Endothelial cell of umbilical vein (primary cell): ENCODE measurements at regions not wholly inside any gene's neighbourhood (a gene's known extent, or its start where the extent isn't known, plus 50 kb on each side); places are given as distances from the start of the nearest gene placed in this dataset.
A peak's percentile ranks its signal among the peaks of the same experiment; 100 is the strongest.

Experiments
- BruUV-seq: library from RNA; stranded (reverse); fragments of 400-500 nt; replicated peaks from 2 replicates; lab custom pipeline; 2021; lab: Mats Ljungman, UMichigan
- CTCF ChIA-PET: fragments of 300-600, 350-600 bp; sonication (Branson Sonifier 250); formaldehyde crosslinking; loops from one replicate; lab custom pipeline; 2021; ENCODE audit warnings: antibody characterized with exemption, inconsistent platforms; lab: Charles Lee
- POLR2A ChIA-PET: fragments of 300-600, 350-600 bp; sonication (Branson Sonifier 250); formaldehyde crosslinking; loops from one replicate; lab custom pipeline; 2021; ENCODE audit warnings: antibody characterized with exemption, inconsistent platforms; lab: Charles Lee
- DNase-seq: peaks from one replicate; pipeline ENCODE4 v3.0.0-alpha.2; 2011; ENCODE audit warnings: low read depth, low spot score
- FAIRE-seq: peaks from 2 replicates; lab custom pipeline; 2011; peaks lifted over from hg19 to GRCh38; lab: Jason Lieb, UNC
- H2AFZ ChIP-seq: 2 replicates; pipeline ENCODE4 v1.6.0; 2012; ENCODE audit warnings: low read depth, low read length, control low read depth, inconsistent platforms
- H3K27ac ChIP-seq: 2 replicates; pipeline ENCODE4 v1.5.1; 2011; ENCODE audit warnings: low read depth, mild to moderate bottlenecking, control low read depth, low read length, moderate library complexity; ENCODE audit not compliant: insufficient read depth
- H3K27me3 ChIP-seq, 2 experiments: 2 replicates each; pipeline versions ENCODE4 v1.6.0 to v1.6.1; 2011; ENCODE audit warnings: low read length in 2 of 2, mixed read lengths in 1 of 2; ENCODE audit not compliant: control insufficient read depth in 2 of 2, insufficient read depth in 2 of 2
- H3K36me3 ChIP-seq, 2 experiments: 2 replicates in 1 of 2; 3 replicates in 1 of 2; pipeline ENCODE4 v1.5.1; 2011; ENCODE audit warnings: low read length in 2 of 2, mild to moderate bottlenecking in 1 of 2, moderate library complexity in 1 of 2; ENCODE audit not compliant: control insufficient read depth in 2 of 2, insufficient read depth in 2 of 2; ENCODE audit errors: extremely low read depth in 1 of 2
- H3K4me1 ChIP-seq: 3 replicates; pipeline ENCODE4 v1.5.1; 2011; ENCODE audit warnings: mild to moderate bottlenecking, low read length; ENCODE audit not compliant: control insufficient read depth, insufficient read depth; ENCODE audit errors: extremely low read depth
- H3K4me2 ChIP-seq: 2 replicates; pipeline ENCODE4 v1.6.1; 2011; ENCODE audit warnings: low read length, control low read depth, mixed read lengths; ENCODE audit not compliant: insufficient read depth
- H3K4me3 ChIP-seq, 3 experiments: fragments of 200-600 bp in 1 of 3; sonication (generic), shearing (Covaris generic) in 1 of 3; replicated peaks in 1 of 3; 2 replicates each; pipeline ENCODE4 v1.5.1; 2011 to 2016; ENCODE audit warnings: control low read depth in 3 of 3, low read length in 3 of 3, mild to moderate bottlenecking in 2 of 3, inconsistent platforms in 1 of 3, low read depth in 1 of 3, moderate library complexity in 1 of 3; ENCODE audit not compliant: insufficient read depth in 1 of 3
- H3K79me2 ChIP-seq: 2 replicates; pipeline ENCODE4 v1.6.0; 2012; ENCODE audit warnings: low read length, inconsistent platforms; ENCODE audit not compliant: control insufficient read depth, insufficient read depth
- H3K9ac ChIP-seq: replicated peaks from 2 replicates; pipeline ENCODE3; 2011; ENCODE audit warnings: low read length, control low read depth; ENCODE audit not compliant: insufficient read depth; ENCODE audit errors: extremely low read depth
- H3K9me1 ChIP-seq: replicated peaks from 3 replicates; pipeline ENCODE4 v1.6.0; 2011; ENCODE audit warnings: mild to moderate bottlenecking, low read length; ENCODE audit not compliant: control insufficient read depth, insufficient read depth; ENCODE audit errors: extremely low read depth
- H3K9me3 ChIP-seq: replicated peaks from 2 replicates; pipeline ENCODE4 v1.5.1; 2012; ENCODE audit warnings: low read length, inconsistent platforms; ENCODE audit not compliant: control insufficient read depth, insufficient read depth
- H4K20me1 ChIP-seq: replicated peaks from 2 replicates; pipeline ENCODE3; 2011; ENCODE audit warnings: mild to moderate bottlenecking, low read length; ENCODE audit not compliant: control insufficient read depth, insufficient read depth; ENCODE audit errors: extremely low read depth
- CTCF ChIP-seq, 2 donors: IDR thresholded peaks; 1 replicate in 1 of 2; 2 replicates in 1 of 2; pipeline ENCODE4 v1.5.1; 2011; ENCODE audit warnings: low read length in 2 of 2, mild to moderate bottlenecking in 2 of 2, moderate library complexity in 2 of 2, control low read depth in 1 of 2, inconsistent platforms in 1 of 2, low read depth in 1 of 2; ENCODE audit not compliant: insufficient read depth in 1 of 2; ENCODE audit errors: extremely low read depth in 1 of 2
- EZH2 ChIP-seq: IDR thresholded peaks from 2 replicates; pipeline ENCODE4 v1.6.1; 2012; ENCODE audit warnings: borderline replicate concordance, low read depth, mild to moderate bottlenecking, moderate library complexity, low read length, inconsistent platforms; ENCODE audit not compliant: severe bottlenecking
- FOS ChIP-seq: IDR thresholded peaks from 2 replicates; pipeline ENCODE4 v1.6.1; 2011; ENCODE audit warnings: mild to moderate bottlenecking, low read length, moderate library complexity, borderline replicate concordance; ENCODE audit not compliant: insufficient read depth
- GATA2 ChIP-seq: IDR thresholded peaks from 2 replicates; pipeline ENCODE4 v1.7.0; 2011; ENCODE audit warnings: low read depth, mild to moderate bottlenecking, moderate library complexity, mixed read lengths, low read length; ENCODE audit not compliant: insufficient read length, insufficient read depth
- JUN ChIP-seq: IDR thresholded peaks from 2 replicates; pipeline ENCODE4 v1.6.1; 2011; ENCODE audit warnings: borderline replicate concordance, low read depth; ENCODE audit not compliant: insufficient read length, insufficient read depth
- MAX ChIP-seq: IDR thresholded peaks from 2 replicates; pipeline ENCODE4 v1.6.1; 2011; ENCODE audit not compliant: insufficient read depth, insufficient read length
- MYC ChIP-seq: IDR thresholded peaks from one replicate; pipeline ENCODE4 v1.6.1; 2011; ENCODE audit warnings: mild to moderate bottlenecking, low read depth, low read length
- POLR2A ChIP-seq: IDR thresholded peaks from 2 replicates; pipeline ENCODE4 v1.6.1; 2012; ENCODE audit warnings: low read depth, mild to moderate bottlenecking, control low read depth, low read length
- POLR2AphosphoS5 ChIP-seq: IDR thresholded peaks from 2 replicates; pipeline ENCODE4 v1.6.1; 2012; ENCODE audit warnings: low read depth, mild to moderate bottlenecking, control low read depth, low read length, moderate library complexity; ENCODE audit not compliant: insufficient read depth
- dilution Hi-C: fragments of 300-500 bp; cut with MboI; formaldehyde crosslinking; loops from one replicate; pipeline ENCODE4 v1.15.0; 2019; ENCODE audit warnings: low sequenced_read_pairs; ENCODE audit not compliant: extremely low pct_ligation_motif_present
- intact Hi-C: fragments of 100-400 bp; cut with micrococcal nuclease; formaldehyde crosslinking; loops from one replicate; pipeline ENCODE4 v1.10.0; 2022

- Histone ChIP-seq H3K9me1 (no peaks in the 10 kb centered on the region), H3K36me3 (no peaks in the 10 kb centered on the region), H3K27me3 (no peaks in the 10 kb centered on the region), H3K4me2 (peak overlapping the region; percentile 94), H3K79me2 (peaks cover 8% of the 10 kb centered on the region), H3K9me3 (no peaks in the 10 kb centered on the region), H4K20me1 (no peaks in the 10 kb centered on the region), H3K4me1 (peaks cover 27% of the 10 kb centered on the region), H2AFZ (peak overlapping the region; percentile 100), H3K27ac (no peak overlapping the region), H3K9ac (no peak overlapping the region), H3K4me3 (peak overlapping the region in 2 of 3 experiments; percentile 55 to 97)
- CTCF ChIA-PET: interaction anchor here (0.8 to 1.3 kb wide), 2 partner anchors 14 to 280 kb away, joined by 3 to 4 read pairs; no protein-coding TSS in a partner anchor
- FAIRE-seq (no peak), DNase-seq (no peak)
- POLR2A ChIA-PET: no interaction called here
- no TSS peak for BruUV-seq
- intact Hi-C loops (loop anchor here (1.0 to 5.0 kb wide), 7 partner anchors 113 to 442 kb away; partner anchors contain the start of genes EFCAB11 and TDP1), dilution Hi-C loops (no loop called here)
- TF ChIP-seq CTCF (IDR thresholded peaks at IDR 0.05; ENCODE audit: extremely low read depth in 1 of 2, insufficient read depth in 1 of 2, low read depth in 1 of 2, low read length in 2 of 2): no peak
- no peak for TF ChIP-seq MAX
- TF ChIP-seq POLR2A: no peak
- no peak for TF ChIP-seq JUN
- no peak for TF ChIP-seq POLR2AphosphoS5
- TF ChIP-seq GATA2: no peak
- no peak for TF ChIP-seq FOS
- TF ChIP-seq EZH2: no peak
- TF ChIP-seq MYC: no peak
These were observed 202.6 kb upstream of the FOXN3 start for GRCh38 chr14:89619596-89619995.
